Activated CD8-positive, alpha-beta memory T cell treated with anti-CD3 and anti-CD28 coated beads for 24 hours (primary cell): ENCODE measurements at regions not wholly inside any gene's neighbourhood (a gene's known extent, or its start where the extent isn't known, plus 50 kb on each side); places are given as distances from the start of the nearest gene placed in this dataset.
"Not testable (repeated sequence)": the region's sequence is repeated elsewhere in the genome, so short reads cannot be mapped to it uniquely, and the experiment has no call there.

ENCODE experiments used
- DNase-seq: peaks from one replicate; pipeline ENCODE4 v3.0.0-alpha.2; 2020

- no peak for DNase-seq
These were observed 85.0 kb upstream of the AK4 start for GRCh38 chr1:65063025-65063424.

DNA sequence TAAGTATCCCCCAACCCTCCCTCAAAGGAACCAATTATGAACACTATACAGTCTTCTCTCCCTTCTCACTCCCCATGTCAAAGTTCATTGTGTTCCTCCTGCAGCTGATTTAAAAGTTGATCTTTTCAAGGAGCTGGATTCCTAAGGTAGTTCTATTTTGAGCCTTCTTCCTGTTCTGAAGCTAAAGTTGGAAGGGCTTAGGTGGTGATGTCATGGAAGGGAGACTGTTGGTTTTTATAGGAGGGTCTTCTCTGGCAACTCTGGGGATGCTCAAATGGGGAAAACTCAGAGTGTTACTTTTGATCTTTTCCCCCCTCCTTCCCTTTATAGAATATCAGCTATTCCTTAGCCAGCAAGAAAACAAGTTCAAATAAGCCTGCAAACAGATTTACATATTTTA is 83.0 kb upstream of the AK4 start:
- DNase-seq, result no peak

- DNase-seq, result no peak
These were observed 82.2 kb upstream of the AK4 start for GRCh38 chr1:65065524-65066418.

GRCh38 chr1:65066419-65066765 is 81.6 kb upstream of the AK4 start:
- DNase-seq, result no peak

DNA sequence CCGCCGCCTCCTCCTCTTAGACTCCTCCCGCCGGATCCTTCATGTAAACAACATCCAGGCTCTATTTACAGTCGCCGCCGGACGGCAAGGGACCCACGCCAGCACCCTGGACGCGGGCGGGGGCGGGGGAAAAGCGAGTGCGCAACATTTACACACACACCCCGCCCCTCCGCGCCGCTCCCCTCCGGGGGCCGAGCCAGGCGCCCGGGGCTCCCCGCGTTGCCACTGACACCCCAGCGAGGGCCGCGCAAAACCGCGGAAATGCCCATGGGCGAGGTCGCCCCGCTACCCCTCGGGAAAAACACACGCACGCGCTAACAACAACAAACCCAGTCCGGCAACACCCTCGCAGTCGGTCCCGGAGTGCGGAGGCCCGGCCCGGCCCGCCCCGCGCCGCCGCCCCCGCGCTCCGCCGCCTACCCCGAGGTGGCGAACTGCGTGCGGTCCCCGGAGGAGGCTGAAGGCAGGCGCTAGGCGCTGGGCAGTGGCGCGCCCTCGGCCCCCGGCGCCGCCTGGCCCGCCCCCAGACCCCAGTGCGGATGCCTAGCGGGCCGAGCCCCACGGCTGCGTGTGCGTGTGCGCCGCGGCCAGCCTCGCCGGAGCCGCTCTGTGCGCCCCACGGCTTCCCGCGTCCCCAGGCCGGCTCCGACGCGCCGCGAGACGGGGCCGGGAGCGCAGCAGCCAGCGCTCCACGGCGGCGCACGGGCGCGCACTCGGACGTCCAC is 81.1 kb upstream of the AK4 start:
- peak; percentile 88 for DNase-seq

GRCh38 chr1:65067491-65068201 is 80.4 kb upstream of the AK4 start:
- DNase-seq, result peak; percentile 85

DNA sequence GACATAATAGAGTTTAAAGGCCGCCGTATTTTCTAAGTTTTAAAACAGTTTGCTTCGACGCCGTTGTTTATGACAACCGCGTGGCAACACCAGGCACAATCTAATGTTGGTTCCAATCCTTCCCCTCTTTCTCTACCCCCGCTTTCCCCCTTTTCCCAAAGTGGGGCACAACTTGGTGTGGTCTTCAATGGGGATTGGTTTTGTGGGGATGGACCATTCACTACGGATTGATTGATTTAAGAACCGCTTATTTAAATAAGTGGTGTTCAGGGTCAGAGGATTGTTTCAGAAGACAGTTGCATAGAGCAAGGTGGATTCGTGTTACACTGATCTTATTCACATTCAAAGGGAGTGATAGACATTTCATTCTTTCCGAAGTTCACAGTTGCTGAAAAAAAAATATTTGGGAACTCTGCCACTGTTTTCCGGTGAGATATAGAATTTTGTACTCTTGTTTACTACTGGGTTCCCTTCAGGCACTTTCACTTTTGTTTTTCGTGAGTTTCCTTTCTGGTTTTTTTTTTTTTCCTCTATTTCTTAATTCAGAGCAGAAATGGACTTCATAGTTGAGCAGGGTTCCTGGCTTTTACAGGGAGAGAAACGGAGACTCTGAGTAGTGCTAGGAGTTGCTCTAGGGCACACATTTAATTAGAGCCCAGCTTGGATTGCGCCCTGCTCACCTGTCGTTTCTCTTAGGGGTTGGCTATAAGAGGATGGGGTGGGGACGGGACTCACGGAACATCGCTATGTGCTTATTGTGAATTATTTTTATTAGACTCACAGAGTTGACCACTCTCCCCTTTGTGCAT is 79.6 kb upstream of the AK4 start:
- peak; percentile 67 for DNase-seq

DNA sequence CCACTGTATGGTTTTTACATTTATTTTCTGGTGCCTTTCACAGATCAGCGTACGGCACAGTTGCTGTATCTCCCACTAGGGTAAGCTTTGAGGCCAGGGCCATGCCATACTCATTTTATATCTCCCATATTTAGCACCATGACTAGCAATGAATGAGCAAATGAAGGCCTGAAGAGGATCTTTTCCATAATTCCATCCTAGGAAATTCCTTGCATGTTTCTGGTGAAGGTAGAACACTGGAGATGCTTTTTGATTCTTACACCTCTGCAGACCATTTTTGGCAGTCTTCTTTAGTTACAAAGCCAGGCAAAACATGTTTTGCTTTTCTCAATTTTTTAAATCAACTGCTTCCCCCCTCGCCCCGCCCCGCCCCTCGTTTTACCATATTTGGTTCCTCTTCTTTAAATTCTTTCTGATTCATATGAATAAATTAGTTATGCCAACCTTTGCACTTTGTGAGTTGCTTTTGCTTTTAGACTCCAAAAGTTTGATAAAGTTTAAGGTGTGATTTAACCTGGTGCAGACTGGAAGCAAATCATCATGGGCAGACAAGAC is 78.9 kb upstream of the AK4 start:
- no peak for DNase-seq

DNA sequence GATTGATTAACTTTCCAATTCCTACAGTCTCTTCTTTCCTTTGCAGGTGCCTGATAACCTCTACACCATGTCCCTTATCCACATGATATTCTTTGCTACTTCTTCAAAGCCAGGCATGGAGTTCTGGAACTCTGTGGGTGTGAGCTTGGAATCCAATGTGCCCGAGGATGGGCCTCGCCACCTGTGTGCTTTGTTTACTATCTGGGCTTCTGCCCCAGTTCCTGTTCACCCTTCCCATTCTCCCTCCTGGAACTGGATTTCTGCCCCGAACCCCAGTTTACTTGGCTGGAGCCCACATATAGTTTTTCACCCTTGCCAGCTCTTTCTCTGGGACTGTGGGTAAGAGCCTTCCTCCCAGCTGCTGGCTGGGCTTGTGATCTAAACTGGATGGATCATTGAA is 75.2 kb upstream of the AK4 start:
- no peak for DNase-seq

DNA sequence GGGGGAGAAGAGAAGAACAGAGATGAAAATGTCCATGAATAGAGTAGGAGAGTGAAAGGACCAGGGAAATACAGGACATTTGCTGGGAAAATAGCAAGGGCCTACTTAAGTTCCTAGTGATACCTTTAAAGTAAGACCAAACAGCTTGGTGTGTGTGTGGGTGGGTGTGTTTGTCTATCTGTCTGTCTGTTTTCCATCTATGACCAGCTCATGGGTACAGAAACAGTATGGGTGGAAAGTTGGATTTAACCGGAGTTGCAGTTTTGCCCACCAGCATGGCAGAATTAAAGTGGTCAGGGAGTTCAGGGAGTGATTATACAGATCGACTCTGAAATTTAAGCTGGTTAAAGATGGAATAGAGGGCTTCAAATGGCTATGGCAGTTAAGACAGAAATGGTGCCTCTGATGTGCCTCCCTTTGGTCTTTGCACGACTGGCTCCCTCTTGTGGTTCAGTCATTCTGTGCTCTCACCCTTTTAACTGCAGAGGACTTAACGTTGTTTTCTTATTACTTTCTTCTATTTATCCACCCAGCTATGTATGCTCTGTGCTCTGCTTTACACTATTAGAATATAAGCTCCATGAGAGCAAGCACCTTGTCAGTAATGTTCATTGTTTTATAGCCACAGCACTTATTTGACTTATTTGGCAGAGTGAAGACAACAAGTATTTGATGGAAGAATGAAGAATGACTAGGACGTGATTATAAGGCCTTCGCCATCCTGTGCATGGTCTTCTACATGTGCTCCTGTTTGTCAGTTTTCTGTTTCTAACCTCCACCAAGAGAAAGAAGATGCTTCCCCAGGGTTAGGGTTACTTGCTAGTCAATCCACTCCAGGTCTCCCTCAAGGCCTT is 72.7 kb upstream of the AK4 start:
- DNase-seq, result peak; percentile 68

GRCh38 chr1:65077369-65077768 is 70.6 kb upstream of the AK4 start:
- no peak for DNase-seq

- DNase-seq, result no peak
These were observed 68.1 kb upstream of the AK4 start for GRCh38 chr1:65079941-65080340.

DNA sequence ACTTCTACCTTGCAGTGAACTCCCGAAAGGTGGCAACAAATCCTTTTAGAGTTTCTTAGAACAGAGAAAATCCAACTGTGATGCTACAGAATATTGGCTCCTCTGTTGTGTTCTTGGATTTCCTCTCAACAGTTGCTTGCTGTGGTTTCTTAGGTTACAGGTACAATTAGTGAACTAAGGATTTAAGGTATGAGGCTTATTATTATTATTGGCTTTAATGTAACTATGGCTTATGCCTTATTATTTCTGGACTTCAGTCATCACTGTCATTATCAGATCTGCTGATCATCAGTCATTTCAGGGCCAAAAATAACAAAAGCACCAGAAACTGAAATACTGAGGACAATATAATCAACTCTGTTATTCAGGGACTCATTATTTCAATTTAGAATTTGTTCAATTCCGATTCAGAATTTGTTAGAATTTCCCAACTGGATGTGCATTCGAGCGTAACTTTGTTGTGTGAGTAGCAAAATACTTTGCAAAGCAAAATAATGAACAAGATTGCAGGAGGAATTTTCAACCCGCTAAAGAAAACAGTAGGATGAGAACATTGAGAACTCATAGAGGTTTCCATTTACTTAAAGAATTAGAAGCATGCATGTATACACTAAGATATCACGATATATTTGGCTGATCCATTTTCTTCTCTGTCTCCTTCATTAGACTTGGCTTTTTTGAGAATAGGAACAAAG is 65.5 kb upstream of the AK4 start:
- no peak for DNase-seq

GRCh38 chr1:65083263-65083896 is 64.6 kb upstream of the AK4 start:
- no peak for DNase-seq

GRCh38 chr1:65084066-65084465 is 63.9 kb upstream of the AK4 start:
- DNase-seq, result no peak

DNA sequence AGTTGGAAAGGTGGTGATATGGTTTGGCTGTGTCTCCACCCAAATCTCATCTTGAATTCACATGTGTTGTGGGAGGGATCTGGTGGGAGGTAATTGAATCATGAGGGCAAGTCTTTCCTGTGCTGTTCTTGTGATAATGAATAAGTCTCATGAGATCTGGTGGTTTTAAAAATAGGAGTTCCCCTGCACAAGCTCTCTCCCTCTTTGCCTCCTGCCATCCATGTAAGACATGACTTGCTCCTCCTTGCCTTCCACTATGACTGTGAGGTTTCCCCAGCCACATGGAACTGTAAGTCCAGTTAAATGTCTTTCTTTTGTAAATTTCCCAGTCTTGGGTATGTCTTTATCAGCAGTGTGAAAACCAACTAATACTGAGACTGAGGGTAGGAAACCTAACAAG is 60.5 kb upstream of the AK4 start:
- DNase-seq, result not testable (repeated sequence)

DNA sequence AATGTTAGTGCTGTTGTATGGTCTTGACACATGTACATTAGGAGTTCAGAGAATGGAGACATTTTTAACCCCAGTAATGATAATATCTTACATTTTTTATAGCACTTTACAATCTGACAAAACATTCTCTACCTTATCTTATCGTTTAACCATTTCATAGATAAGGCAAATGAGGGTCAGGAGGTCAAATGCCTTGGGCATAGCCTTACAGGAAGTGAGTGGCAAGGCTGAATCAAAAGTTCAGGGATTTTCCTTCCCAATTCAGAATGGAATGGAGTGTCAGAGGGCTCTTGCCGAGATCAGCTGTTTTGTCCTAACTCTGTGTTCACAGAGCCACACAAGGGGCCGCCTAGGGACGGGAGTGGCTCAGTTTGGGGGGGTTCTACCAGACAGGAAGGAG is 57.6 kb upstream of the AK4 start:
- DNase-seq, result no peak

DNA sequence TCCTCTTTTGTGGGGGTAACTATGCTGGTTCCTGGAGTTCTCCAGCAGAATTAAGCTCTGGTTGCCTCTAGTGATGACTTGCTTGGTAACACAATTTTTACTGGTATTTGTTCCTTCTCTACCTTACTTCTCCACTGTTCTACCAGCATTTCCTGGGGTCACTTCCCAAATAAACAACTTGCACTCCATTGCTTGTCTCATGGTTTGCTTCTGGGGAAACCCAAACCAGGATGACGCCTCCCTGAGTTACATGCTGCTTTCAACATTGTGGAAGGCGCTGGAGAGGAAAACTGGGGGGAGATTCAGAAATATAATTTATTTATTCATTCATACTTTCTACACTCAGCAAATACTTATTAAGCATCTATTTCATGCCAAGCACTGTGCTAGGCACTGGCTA is 55.3 kb upstream of the AK4 start:
- DNase-seq, result no peak

- DNase-seq, result no peak
These were observed 50.9 kb upstream of the AK4 start for GRCh38 chr1:65097076-65097475.
